H7 (cell line): ENCODE measurements at regions not wholly inside any gene's neighbourhood (a gene's known extent, or its start where the extent isn't known, plus 50 kb on each side); places are given as distances from the start of the nearest gene placed in this dataset.
A peak's percentile ranks its signal among the peaks of the same experiment; 100 is the strongest.

Experiments
- DNase-seq: peaks from one replicate; pipeline ENCODE4 v3.0.0; 2012
- H3K27me3 ChIP-seq: 2 replicates; pipeline ENCODE4 v1.6.0; 2011; ENCODE audit warnings: mild to moderate bottlenecking, low read length; ENCODE audit not compliant: control insufficient read depth, insufficient read depth
- H3K36me3 ChIP-seq: replicated peaks from 2 replicates; pipeline ENCODE4 v1.5.1; 2011; ENCODE audit warnings: low read length; ENCODE audit not compliant: control insufficient read depth, insufficient read depth
- H3K4me3 ChIP-seq: 2 replicates; pipeline ENCODE4 v1.5.1; 2011; ENCODE audit warnings: low read depth, mild to moderate bottlenecking, control low read depth, low read length, moderate library complexity; ENCODE audit not compliant: insufficient read depth

DNA sequence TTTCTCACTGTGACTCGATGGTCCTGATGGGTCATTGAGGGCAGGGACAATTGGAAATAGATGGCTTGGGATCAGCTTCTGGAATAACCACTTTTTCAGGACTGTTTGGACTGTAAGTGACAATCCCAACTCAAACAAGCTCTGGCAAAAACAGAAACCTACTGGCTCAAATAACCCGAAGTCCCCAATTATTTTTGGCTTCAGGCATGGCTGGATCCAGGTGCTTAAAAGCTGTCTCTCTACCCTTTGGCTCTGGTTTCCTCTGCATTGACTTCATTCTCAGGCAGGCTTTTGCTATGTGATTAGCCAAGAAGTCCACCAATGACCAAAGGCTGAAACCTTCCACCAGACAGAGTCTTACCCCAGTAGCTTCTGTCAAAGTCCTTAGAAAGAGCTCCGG is 92.9 kb upstream of the PRR23E start:
- Histone ChIP-seq H3K27me3 (no peaks in the 10 kb centered on the region), H3K36me3 (no peaks in the 10 kb centered on the region), H3K4me3 (no peak overlapping the region)
- no peak for DNase-seq

DNA sequence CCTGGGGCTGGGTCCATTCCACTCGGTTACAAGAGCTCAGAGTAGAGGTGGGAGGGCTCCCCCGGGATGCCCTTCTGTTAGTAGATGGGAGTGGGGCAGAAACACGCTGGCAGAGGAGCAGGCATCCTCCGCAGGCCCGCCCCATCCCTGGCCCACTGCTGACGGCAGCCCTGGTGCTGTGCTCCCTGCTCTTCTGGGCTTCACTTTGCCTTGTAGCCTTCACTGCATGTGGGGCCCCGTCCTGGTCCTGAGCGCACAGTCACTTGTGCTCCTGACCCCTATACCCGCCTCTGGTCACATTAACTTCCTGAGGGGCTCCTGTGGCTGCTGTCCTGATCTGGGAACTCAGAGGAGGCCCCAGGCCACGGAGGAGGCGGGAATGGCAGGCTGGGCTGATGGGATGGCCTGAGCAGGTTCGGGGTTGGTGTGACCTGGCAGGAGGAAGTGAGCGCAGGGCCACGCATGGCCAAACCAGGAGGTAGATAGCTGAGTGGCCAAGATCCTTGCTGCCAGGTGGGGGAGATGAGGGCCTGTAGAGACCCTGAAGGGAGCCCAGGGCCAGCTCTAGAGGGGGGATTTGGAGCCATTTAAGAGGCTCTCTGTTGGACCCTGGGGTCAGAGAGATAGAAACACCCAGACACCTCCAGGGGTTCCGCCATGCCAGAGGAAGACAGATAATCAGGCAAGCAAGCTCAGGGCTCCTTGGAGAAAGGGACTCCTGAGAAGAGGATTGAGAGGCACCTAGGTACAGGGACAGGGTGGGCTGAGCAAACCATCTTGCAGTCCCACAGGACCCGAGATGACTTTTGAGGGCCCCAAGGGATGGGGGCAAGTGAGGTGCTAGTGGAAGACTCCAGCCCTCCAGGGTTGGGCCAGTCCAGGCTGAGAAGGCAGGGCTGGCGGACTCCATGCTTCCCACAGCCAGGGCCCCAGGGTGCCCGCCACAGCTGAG is 92.2 kb upstream of the PRR23E start:
- peak; percentile 66 for DNase-seq
- no peak overlapping the region for H3K4me3 ChIP-seq
- no peaks in the 10 kb centered on the region for H3K27me3 ChIP-seq
- H3K36me3 ChIP-seq: no peaks in the 10 kb centered on the region

DNA sequence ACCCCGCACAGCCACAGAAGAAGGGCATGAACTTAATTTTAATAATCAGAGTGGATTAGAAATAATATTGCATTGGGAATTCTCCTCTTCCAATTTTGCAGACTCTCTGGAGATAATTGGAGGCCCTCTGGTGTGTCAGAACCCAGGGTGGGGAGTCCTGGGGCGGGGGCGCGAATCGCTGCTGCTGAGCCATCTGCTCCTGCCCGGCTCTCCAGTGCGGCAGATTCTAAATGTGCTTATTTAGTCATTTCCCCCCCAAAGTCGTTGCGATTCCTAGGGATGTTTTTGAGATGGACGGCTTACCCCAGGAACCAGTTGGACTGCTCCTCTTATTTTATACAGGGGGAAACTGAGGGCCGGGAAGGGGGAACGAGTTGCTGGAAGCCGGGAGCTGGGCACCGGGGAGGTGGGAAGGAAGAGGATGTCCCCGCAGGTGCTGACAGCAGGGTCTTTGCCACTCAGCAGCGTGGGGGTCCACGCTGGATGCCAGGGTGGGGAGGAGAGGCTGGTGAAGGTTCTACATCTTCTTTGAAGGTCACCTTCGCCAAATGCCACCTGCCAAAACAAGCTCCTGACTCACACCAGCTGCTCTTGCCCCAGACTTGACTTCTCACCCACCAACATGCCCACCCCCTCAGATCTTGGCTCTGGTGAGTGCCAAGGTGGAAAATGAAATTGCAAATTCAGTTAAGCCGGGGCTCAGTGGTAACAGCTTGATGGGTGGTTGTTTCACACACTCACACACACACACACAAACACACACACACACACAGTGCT is 91.3 kb upstream of the PRR23E start:
- H3K36me3 ChIP-seq: no peaks in the 10 kb centered on the region
- H3K27me3 ChIP-seq: no peaks in the 10 kb centered on the region
- no peak overlapping the region for H3K4me3 ChIP-seq
- DNase-seq: peak; percentile 35

DNA sequence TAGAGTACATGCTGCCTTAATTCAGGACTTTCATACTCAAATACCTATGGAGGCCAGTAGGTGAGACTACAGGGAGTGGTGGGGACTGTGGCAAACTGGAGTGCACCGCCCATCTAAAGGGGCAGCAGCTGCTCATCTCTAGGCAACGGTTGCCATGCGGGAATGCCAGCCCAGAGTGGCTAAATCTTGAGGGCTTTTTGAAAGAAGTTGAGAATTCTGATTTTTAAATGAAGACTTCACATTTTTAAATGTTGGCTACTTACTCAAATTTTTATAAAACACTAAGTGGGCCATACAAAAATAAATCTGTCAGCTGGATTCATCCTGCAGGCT is 90.8 kb upstream of the PRR23E start:
- DNase-seq: peak; percentile 17
- Histone ChIP-seq H3K27me3 (no peaks in the 10 kb centered on the region), H3K4me3 (no peak overlapping the region), H3K36me3 (no peaks in the 10 kb centered on the region)

DNA sequence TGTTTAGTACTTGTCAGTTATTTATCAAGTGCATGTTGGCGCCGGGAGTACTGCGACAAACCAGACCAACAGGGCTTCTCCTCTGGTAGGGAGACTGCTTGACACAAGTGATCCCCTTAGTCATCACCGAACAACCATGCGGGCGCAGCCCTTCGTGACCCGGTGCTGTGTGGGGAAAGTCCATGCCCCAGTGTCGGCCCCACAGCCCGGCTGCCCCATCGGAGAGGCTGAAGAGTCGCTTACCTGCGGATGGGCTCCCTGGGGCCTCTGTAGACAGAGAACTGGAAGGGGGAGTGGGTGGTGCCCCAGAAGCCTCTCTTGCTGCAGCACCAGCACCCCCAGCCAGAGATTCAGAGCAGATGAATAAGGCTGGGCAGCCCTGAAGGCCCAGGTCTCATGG is 90.3 kb upstream of the PRR23E start:
- H3K36me3 ChIP-seq: no peaks in the 10 kb centered on the region
- H3K27me3 ChIP-seq: no peaks in the 10 kb centered on the region
- DNase-seq: peak; percentile 50
- no peak overlapping the region for H3K4me3 ChIP-seq

DNA sequence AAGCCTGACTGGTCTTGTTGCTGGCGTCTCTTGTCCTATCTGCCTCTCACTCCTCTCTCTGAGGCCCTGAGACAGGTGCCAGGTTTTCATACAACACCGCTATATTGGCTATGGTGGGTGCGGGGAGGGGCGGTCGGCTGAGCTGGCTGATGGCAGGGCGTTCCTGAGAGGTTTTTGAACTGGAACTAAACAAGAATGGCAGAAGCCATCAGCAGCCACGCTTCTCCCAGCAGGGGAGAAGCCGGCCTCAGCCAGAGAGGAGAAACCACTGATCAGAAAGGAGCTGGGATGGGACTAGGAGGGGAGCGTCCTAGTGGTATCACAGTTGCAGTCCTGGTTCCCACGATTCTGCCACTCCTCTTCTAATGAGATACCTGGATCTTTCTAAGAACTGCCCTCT is 89.9 kb upstream of the PRR23E start:
- H3K36me3 ChIP-seq: no peaks in the 10 kb centered on the region
- no peak overlapping the region for H3K4me3 ChIP-seq
- no peaks in the 10 kb centered on the region for H3K27me3 ChIP-seq
- peak; percentile 60 for DNase-seq

DNA sequence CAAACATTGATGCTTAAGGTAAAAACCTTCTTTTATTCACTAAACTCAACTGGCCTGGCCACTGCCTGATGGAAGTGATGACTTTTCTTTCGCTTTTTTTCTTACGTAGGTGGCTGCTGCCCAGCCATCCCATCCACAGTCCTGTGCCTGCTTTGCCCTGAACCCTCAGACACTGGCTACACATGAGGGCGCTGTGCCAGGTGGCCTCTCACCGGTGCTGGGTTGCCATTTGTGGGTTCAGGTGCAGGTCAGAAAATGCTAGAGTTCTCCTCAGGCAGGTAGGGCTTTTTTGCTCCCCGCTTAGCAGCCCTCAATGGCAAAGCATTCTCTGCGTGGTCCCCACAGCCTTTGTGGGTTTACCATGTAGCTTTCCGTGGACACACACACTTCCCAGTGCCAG is 88.3 kb upstream of the PRR23E start:
- H3K4me3 ChIP-seq: no peak overlapping the region
- H3K27me3 ChIP-seq: no peaks in the 10 kb centered on the region
- no peaks in the 10 kb centered on the region for H3K36me3 ChIP-seq
- peak; percentile 17 for DNase-seq

DNA sequence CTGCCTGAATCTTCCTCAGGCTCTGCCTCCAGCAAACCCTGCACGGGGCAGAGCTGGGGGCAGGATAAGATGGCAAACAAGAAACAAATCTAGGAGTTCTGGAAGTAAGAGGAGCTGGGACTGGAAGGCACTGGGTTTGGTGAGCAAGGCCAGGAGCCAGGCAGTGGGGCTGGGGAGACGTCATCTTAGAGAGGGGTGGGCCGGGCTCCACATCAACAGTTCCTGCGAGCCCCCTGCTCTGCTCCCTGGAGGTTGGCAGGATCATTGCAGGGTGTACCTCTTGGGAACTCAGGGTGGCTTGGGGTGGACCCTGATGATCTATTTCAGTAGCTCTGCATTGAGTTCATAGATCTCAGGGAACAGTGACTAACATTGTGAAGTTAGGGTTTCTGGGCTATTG is 87.3 kb upstream of the PRR23E start:
- Histone ChIP-seq H3K36me3 (no peaks in the 10 kb centered on the region), H3K4me3 (no peak overlapping the region), H3K27me3 (no peaks in the 10 kb centered on the region)
- DNase-seq: peak; percentile 67

DNA sequence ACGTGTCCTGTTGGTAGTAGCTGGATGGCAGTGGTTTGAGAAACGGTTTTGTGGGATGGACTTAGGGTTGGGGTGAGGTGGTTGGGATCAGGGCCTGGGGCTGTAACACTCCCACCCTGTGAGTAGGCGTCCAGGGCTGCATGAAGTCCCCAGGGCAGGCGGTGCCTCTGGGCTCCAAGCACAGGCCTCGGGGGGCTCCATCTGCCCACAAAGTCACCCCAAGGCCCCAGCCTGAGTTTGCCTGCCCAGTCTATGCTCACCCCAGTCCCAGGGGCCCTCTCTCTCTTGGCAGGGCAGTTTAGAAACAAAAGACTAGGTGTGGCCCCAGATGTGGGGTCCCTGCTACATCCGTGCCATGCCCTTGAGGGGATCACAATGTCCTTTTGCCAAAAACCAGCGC is 86.9 kb upstream of the PRR23E start:
- no peaks in the 10 kb centered on the region for H3K36me3 ChIP-seq
- H3K4me3 ChIP-seq: no peak overlapping the region
- DNase-seq: peak; percentile 25

DNA sequence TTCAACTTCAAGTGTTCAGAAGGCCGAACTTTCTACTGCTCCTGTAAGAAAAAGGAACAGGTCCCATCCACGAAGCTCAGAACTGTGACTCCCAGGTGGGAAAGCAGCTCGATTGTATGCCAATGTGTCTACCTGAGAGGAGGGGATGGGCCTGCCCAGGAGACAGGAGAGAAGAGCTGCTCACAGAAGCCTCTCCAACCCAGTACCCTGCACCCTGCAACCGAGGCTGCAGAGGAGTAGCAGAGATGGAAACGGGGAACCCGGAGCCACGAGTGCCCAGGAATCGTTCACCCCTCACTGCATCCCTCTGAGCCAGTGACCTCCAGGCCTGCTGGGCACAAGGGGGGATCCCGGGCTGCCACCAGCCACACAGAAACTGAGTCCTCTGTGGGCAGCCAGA is 86.5 kb upstream of the PRR23E start:
- peak; percentile 16 for DNase-seq
- H3K27me3 ChIP-seq: no peaks in the 10 kb centered on the region
- H3K36me3 ChIP-seq: no peaks in the 10 kb centered on the region
- H3K4me3 ChIP-seq: no peak overlapping the region

More for the DNA sequence above, 86.9 kb upstream of the PRR23E start:
- H3K27me3 ChIP-seq: no peaks in the 10 kb centered on the region

DNA sequence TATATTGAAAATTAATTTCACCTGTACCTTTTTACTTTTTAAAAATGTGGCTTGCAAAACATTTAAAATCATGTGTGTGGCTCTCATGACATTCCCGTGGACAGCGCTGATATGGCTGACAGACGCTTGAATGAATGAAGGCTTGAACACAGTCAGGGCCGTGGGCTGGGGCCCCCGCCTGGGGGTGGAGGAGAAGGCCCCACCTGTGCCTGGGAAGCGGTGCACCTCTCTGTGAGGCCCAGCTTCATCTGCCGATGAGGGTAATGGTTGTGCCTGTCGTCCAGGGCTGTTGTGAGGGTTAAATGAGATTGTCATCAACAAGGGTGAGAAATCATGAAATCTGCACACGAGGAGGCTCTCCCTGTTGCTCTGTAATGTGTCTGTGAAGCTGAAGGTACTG is 85.9 kb upstream of the PRR23E start:
- no peaks in the 10 kb centered on the region for H3K36me3 ChIP-seq
- no peaks in the 10 kb centered on the region for H3K27me3 ChIP-seq
- no peak overlapping the region for H3K4me3 ChIP-seq
- peak; percentile 27 for DNase-seq

DNA sequence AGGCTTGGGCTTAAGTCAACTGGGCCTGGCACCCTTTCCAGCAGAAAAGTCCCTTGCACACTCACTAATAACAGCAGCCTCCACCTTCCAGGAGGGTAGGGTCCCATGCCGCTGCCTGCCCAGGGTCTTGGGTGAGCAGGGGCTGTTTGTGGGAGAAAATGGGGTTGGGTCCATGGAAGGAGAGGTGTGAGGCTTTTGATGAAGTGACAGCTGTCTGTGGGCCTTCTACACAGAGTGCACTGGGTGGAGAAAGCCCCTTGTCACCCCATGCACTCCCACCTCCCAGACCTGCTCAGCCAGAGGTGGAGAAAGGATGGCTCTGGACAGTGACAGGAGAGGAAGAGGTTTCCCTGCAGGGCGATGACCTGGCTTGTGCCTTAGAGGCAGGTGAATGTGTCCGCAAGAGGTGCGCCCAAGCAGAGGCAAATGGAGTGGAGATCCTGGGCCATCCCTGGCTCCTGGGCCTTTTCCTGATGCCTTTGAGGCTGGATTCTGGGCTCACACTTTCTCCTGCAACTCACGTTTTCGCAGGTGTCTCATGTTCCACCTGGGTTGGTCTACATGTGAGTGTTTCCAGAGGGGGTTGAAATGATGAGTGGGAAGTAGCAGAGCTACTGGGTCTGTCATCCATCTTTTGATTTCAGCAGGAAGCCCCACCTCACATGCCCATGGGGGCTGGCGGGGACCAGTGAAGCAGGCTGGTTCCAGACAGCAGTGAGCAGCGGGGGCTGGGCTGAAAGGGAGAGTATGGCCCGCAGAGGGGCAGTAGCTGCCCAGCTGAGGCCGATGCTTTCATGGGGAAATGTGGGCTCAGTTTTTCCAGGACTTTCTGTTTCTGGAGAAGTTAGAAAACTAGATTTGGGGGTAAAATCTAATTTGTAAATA is 85.2 kb upstream of the PRR23E start:
- no peaks in the 10 kb centered on the region for H3K36me3 ChIP-seq
- H3K4me3 ChIP-seq: no peak overlapping the region
- no peaks in the 10 kb centered on the region for H3K27me3 ChIP-seq
- no peak for DNase-seq

DNA sequence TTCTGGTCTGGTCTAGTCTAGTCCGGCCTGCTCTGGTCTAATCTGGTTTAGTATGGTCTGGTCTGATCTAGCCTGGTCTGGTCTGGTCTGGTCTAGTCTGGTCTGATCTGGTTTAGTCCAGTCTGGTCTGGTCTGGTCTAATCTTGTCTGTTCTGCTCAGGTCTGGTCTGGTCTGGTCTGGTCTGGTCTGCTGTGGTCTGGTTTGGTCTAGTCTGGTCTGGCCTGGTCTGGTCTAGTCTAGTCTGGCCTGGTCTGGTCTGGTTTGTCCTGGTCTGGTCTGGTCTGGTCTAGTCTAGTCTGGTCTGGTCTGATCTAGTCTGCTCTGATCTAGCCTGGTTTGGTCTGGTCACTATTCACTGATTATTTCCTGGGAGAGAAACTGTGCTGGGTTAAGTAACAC is 84.1 kb upstream of the PRR23E start:
- Histone ChIP-seq H3K4me3 (no peak overlapping the region), H3K36me3 (no peaks in the 10 kb centered on the region), H3K27me3 (no peaks in the 10 kb centered on the region)
- no peak for DNase-seq

DNA sequence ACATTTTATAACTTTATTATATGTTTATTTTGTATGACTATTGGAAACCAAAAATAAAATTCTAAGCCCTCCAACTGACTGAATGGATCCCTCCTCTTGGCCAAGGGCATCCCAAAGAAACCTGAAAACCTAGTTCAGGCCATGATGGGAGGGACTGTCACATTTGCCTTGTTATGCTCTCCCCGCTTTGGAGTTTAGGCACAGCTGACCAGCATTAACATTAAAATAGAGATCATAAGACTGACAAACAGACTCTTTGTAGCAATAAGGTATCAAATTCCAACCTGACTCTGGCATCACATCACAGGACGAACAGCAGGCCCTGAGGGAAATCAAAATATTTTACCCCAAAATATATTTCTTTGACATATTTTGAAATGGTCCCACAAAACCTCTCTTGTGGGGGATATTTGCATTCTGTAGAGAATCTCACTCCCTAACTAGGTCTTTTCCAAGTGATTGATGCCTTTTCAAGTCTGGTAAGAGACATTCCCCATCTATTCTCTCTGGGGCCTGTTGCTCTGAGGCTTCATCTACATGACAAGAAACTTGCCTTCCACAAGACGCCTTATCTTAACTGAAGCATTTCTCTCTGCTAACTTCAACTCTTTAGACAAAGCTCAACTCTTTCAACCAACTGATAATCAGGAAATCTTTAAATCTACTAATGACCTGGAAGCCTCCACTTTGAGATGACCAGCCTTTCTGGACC is 81.8 kb upstream of the PRR23E start:
- Histone ChIP-seq H3K36me3 (no peaks in the 10 kb centered on the region), H3K4me3 (no peak overlapping the region), H3K27me3 (no peaks in the 10 kb centered on the region)
- no peak for DNase-seq
